Fibroblast of villous mesenchyme (primary cell): ENCODE measurements at regions not wholly inside any gene's neighbourhood (a gene's known extent, or its start where the extent isn't known, plus 50 kb on each side); places are given as distances from the start of the nearest gene placed in this dataset.

Experiments used
- DNase-seq: peaks from one replicate; pipeline ENCODE4 v3.0.0-alpha.2; 2010; ENCODE audit warnings: low read depth
- H3K4me3 ChIP-seq: 2 replicates; pipeline ENCODE4 v1.5.1; 2011; ENCODE audit warnings: low read depth, mild to moderate bottlenecking, low read length
- TF ChIP-seq, protein P1 (sequence below): IDR thresholded peaks from 2 replicates; pipeline ENCODE4 v1.5.1; 2012; ENCODE audit warnings: low read depth, mild to moderate bottlenecking, low read length; ENCODE audit not compliant: insufficient read depth

DNA sequence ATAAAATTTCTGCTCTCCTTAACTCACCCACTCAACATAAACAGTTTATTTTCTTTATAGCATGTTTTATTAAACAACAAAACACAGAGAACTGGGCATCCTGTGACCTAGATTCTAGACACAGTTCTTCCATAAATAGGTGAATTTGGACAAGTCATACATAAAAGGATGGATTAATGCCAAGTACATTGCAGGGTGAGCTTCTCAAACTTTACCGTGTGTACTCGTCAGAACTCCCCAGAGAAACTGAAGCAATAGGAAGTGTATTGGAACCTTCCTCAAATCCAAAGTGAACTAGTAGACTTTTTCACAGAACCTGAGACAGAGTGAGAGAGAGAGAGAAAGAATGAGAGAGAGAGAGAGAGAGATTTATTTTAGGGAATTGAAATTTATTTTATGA, 139.7 kb downstream of the CD47 start:
- DNase-seq: peak; percentile 3
- H3K4me3 ChIP-seq: no peak overlapping the region
- TF ChIP-seq, protein P1, sequence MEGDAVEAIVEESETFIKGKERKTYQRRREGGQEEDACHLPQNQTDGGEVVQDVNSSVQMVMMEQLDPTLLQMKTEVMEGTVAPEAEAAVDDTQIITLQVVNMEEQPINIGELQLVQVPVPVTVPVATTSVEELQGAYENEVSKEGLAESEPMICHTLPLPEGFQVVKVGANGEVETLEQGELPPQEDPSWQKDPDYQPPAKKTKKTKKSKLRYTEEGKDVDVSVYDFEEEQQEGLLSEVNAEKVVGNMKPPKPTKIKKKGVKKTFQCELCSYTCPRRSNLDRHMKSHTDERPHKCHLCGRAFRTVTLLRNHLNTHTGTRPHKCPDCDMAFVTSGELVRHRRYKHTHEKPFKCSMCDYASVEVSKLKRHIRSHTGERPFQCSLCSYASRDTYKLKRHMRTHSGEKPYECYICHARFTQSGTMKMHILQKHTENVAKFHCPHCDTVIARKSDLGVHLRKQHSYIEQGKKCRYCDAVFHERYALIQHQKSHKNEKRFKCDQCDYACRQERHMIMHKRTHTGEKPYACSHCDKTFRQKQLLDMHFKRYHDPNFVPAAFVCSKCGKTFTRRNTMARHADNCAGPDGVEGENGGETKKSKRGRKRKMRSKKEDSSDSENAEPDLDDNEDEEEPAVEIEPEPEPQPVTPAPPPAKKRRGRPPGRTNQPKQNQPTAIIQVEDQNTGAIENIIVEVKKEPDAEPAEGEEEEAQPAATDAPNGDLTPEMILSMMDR: no peak

DNA sequence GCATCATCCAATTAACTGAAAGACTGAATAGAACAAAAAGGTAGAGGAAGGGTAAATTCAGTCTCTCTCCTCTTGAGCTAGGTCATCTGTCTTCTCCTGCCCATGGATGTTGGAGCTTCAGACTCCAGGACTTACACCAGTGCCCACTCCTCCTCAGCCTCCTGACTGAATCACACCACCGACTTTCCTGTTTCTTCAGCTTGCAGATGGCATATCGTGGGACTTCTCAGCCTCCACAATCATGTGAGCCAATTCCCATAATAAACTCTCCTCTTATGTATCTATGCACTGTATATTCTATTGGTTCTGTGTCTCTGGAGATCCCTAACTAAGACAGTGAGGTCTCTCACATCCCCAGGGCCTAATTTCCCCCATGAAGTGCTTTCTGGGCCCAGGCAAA, 140.4 kb downstream of the CD47 start:
- TF ChIP-seq, protein P1: no peak
- H3K4me3 ChIP-seq: no peak overlapping the region
- DNase-seq: no peak

DNA sequence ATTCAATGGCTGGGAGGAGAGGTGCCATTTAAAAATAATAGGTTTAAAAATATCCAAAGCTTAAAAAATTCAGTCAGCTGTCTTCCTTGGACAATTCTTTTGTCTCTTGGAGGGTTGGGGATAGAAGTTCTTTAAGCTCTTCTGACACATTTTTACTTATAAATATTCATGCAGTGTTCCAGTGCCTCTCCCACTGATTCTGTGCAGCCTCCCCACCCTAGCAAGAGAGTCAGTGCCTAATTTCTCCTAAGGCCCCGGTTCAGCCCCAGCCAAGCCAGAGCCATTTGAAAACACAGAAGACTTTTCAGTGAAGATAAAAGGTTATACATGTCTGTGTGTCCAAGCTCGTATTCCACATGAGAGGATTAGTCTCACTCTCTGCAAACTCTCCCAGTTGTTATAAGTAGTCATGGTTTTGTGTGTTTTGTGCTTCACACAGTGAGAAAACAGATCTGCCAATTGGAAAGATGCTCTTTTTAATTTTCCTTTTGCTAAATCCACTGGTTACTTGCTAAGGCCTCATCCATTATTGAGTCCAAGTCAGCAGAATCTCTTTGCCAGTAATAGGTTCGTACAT, 141.3 kb downstream of the CD47 start:
- H3K4me3 ChIP-seq: no peak overlapping the region
- no peak for DNase-seq
- TF ChIP-seq, protein P1: no peak

DNA sequence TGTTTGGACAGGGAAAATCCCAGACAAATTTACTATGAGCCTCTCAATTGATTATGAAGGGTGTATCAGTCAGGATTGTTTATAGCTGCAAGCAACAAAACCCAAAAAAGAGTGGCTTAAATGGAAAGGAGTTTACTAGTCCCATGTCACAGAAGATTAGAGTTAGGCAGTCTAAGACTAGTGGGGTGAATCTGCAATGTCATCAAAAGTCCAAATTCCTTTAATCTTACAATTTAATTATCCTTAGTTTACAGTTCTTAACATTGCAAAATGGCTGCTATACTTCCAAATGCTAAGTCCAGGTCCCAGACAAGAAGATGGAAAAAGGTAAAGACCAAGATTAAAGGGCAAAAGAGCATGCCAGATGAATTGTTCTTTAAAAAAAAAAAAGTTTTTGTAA, 143.6 kb downstream of the CD47 start:
- DNase-seq: no peak
- TF ChIP-seq, protein P1: no peak
- H3K4me3 ChIP-seq: no peak overlapping the region

DNA sequence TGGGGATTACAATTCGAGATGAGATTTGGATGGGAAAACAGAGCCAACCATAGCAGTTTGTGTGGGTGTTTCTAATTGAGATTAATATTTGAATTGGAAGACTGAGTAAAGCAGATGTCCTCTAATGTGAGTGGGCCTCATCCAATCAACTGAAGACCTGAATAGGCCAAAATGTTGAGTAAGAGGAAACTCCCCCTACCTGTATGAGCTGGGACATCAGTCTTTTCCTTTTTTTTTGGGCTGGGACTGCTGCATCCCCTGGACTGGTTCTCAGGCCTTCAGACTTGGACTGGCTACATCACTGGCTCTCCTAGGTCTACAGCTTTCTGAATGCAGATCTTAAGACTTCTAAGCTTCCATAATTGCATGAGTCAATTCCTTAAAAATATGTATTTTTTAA, 144.1 kb downstream of the CD47 start:
- H3K4me3 ChIP-seq: no peak overlapping the region
- DNase-seq: no peak
- TF ChIP-seq, protein P1: no peak

DNA sequence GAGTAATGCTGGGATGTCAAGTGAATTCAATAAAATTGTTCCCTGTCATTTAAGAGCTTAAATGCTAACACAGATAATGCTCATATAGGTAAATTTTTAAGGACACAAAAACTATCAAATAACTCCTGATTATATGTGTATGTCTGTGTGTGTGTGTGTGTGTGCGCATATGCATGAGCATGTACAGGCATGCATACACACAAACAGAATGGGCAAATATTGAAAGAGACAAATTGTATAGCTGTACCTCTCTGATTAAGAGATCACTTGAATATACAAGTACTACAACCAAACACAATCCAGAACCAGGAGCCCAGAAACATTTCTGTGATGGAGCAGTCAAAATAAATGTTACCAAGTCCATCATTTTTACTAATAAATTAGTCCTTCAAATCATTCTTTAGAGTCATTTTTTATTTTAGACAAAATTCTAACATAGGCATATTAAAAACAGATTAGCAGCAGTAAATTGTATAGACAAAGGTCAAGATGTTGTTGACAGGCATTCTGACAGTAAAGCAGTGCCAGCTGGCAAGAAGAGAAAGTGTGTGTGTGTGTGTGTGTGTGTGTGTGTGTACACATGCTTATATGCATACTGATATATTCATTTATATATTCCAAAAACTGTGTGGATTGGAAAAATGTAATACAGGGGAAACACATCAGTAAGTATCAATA, 145.3 kb downstream of the CD47 start:
- no peak overlapping the region for H3K4me3 ChIP-seq
- DNase-seq: no peak
- TF ChIP-seq, protein P1: no peak
